Muscle of arm (tissue), 1 donor: ENCODE measurements at regions not wholly inside any gene's neighbourhood (a gene's known extent, or its start where the extent isn't known, plus 50 kb on each side); places are given as distances from the start of the nearest gene placed in this dataset.
"Not testable (repeated sequence)": the region's sequence is repeated elsewhere in the genome, so short reads cannot be mapped to it uniquely, and the experiment has no call there.

ENCODE experiments used
- DNase-seq: peaks from one replicate; pipeline ENCODE4 v3.0.0-alpha.2; 2013

DNA sequence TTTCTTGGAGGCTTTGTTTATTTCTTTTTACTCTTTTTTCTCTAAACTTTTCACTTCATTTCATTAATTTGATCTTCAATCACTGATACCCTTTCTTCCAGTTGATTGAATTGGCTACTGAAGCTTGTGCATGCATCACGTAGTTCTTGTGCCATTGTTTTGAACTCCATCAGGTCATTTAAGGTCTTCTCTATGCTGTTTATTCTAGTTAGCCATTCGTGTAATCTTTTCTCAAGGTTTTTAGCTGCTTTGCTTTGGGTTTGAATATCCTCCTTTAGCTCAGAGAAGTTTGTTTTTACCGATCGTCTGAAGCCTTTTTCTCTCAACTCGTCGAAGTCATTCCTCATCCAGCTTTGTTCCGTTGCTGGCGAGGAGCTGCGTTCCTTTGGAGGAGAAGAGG is 189.9 kb downstream of the TTC6 start:
- not testable (repeated sequence) for DNase-seq

DNA sequence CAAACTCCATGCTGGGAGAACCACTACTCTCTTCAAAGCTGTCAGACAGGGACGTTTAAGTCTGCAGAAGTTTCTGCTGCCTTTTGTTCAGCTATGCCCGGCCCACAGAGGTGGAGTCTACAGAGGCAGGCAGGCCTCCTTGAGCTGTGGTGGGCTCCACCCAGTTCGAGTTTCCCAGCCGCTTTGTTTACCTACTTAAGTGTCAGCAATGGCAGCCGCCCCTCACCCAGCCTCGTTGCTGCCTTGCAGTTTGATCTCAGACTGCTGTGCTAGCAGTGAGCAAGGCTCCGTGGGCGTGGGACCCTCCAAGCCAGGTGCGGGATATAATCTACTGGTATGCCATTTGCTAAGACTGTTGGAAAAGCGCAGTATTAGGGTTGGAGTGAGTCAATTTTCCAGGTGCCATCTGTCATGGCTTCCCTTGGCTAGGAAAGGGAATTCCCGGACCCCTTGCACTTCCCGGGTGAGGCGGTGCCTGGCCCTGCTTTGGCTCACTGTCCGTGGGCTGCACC is 190.7 kb downstream of the TTC6 start:
- not testable (repeated sequence) for DNase-seq

DNA sequence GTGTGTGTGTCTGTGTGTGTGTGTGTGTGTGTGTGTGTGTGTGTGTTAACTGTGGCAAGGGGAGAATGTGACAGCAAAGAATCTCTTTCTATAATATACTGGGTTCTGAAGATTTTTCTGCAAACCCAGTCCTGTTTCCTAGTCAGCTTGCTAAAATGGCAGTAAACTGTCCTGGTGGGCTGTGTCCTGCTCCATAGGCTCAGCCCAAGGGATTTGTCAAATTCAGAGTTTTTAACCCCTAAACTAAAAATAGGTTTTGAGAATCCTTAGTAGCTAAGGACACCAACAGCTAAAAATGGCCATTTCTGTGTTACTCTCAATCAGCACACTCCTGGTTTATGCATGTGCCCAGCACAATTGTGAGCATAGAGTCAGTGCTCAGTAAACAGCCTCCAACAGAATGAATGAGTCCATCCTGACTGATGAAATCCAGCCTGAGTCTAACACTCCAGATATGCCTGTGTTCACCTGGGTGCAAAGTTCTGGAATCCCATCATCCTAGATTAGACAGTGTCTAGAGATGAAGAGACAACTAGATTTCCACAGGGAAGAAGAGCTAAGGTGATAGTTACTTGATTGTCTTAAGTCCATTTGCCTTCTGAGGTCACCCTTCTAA is 192.6 kb downstream of the TTC6 start:
- DNase-seq = no peak

DNA sequence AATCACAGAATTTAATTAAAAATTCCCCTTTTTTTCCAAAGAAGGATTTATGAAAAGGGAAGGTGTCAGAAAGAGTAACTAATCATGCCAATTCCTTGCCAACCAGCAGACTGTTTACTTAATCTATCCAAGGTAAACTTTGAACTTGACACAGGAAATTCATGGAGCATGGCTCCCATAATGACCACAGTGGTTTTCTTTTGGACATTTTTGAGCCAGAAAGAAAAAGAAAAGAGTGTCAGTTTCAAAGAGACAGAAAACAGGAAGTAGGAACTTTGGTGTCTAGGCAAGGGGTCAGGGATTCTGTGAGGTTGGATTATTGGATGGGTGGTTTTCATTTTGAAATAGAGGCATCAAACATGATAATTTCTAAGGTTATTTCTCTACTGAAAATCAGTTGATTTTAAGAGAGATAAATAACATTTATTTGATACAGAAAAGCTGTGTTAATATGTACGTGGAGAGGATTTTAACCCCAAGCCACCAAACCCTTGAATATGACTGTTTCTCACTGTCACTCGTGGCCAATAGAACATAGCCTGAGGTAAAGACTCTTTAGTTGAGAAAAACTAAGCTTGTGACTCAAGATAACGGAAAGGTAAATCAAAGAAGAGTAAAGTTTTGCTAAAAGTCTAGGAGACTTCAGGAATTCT is 196.1 kb downstream of the TTC6 start:
- no peak for DNase-seq

GRCh38 chr14:37792124-37792523 is 196.7 kb downstream of the TTC6 start:
- no peak for DNase-seq

GRCh38 chr14:37796703-37797416 is 201.4 kb downstream of the TTC6 start:
- DNase-seq = no peak

- no peak for DNase-seq
Measured at GRCh38 chr14:37797675-37798074, 202.2 kb downstream of the TTC6 start.

DNA sequence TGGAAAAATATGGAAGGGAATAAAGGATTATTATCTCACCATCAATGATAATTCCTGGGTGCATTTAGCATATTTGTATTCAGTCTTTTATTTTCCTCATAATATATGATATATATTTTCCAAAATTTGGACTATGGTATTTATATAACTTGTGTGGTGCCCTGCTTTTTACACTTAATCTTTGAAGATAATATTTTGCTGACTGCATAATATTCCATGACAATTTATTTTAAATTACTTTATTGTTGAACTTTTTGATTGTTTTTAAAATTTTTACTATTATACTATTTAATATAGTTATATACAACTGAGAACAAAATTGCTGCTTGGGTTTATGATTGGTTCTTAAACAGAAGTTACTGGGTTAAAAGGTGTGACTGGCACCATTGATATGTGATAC is 212.3 kb downstream of the TTC6 start:
- no peak for DNase-seq

- no peak for DNase-seq
Measured at GRCh38 chr14:37810094-37810801, 214.8 kb downstream of the TTC6 start.

DNA sequence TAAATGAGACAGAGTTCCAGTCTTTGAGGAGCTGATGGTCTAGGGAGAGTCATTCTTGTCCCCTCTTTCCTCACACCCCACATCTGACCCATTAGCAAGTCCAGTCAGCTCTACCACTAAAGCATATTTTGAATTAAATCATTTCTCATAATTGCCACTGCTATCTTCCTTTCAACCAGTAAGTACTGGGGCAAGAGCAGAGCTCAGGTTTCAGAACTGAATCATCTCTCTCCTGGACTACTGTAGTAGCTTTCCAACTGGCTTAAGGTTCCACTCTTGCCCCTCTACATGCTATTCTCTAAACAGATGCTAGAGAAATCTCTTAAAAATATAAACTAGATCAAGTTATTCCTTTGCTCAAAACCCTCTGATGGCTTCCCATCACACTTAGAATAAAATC is 218.3 kb downstream of the TTC6 start:
- DNase-seq = no peak

DNA sequence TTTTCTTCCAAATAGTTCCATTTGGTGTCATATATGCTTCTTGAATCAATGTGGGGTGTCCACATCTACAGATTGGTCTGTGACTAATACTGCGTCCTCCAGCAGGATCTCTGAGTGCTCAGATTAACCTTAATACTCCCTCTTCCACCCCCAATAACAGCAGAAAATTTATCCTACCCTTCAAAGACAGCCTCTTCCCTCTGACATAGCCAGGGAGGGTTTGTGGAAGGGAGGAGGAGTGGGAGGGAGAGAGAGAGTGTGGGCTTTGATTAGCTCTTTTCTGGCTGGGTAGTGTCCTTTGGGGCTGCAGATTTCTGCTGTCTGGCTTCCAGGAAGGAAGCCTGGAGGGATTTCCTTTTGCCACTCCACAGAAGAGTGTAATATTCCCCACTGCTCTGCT is 220.7 kb downstream of the TTC6 start:
- DNase-seq = no peak

- no peak for DNase-seq
Measured at GRCh38 chr14:37816743-37817295, 221.4 kb downstream of the TTC6 start.

- no peak for DNase-seq
Measured at GRCh38 chr14:37819155-37820015, 224.0 kb downstream of the TTC6 start.

GRCh38 chr14:37820810-37821209 is 225.4 kb downstream of the TTC6 start:
- not testable (repeated sequence) for DNase-seq

DNA sequence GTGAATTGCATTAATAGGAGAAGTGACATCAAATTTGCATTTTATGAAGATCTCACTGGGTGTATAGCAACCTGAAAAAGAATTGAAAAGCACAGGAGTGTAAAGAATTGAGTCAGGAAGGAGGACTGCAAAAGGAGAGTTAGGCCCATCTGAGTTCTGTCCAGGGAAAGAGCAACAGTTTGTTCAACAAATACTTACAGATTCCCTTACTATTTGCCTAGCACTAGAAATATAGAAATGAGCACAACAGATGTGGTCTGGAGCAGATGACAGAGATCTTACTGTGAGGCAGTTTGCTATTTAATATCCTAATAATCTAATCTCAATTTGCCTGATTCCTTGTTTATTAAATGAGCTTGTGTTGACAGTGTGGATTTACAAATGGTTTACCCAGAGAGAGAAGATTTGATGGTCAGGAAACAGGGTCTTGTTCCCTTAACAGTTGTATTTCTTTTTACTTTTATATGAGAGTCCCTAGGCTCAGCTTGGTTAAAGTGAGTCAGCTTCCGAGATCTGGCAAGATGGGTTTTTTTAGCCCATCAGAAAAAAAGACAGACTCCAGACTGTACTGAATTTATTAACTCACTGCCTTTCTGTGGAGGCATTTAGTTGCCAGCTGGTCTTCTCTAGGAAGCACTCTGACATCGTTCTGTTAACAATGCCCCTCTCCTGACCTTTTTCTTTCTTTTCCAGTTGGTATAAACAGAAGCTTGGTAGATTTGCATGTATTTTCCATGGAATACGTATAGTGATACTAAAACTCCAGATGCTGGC is 229.7 kb downstream of the TTC6 start:
- DNase-seq = peak; percentile 26

DNA sequence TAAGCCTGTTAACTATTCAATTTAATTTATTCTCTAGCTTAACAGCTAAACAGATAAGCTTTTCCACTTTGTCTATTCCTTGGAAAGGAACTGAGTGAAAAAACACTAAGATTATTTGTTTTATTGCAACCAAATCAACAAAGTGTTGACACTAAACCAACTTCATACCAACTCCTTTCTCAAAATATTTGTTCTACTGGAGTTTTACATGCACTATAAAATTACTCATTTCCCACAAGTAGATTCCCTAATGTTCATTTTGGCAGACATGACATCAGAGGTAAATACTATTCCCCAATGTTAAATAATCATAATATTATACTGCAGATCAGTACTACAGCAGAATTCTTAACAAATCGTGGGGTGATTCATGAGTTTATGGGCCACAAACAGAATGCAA is 231.4 kb downstream of the TTC6 start:
- DNase-seq = no peak

GRCh38 chr14:37830271-37830670 is 234.8 kb downstream of the TTC6 start:
- DNase-seq = no peak

DNA sequence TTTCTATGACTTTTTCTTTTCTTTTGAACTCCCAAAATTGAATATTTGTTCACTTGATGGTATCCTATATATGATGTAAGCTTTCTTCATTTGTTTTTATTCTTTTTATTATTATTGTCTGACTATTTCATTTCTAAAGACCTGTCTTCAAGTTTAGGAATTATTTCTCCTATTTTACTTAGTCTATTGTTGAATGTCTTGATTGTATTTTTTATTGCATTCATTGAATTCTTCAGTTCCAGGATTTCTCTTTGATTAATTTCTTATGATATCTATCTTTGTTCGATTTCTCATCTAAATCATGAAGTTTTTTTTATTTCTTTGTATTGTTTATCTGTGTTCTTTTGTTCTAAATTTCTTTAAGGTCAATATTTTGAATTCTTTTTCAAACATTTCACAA is 238.8 kb downstream of the TTC6 start:
- no peak for DNase-seq

- DNase-seq = not testable (repeated sequence)
Measured at GRCh38 chr14:37838778-37839177, 243.3 kb downstream of the TTC6 start.

GRCh38 chr14:37841039-37841438 is 245.6 kb downstream of the TTC6 start:
- not testable (repeated sequence) for DNase-seq
